Central memory CD8-positive, alpha-beta T cell (primary cell): ENCODE measurements at regions not wholly inside any gene's neighbourhood (a gene's known extent, or its start where the extent isn't known, plus 50 kb on each side); places are given as distances from the start of the nearest gene placed in this dataset.
A peak's percentile ranks its signal among the peaks of the same experiment; 100 is the strongest.
"Not testable (repeated sequence)": the region's sequence is repeated elsewhere in the genome, so short reads cannot be mapped to it uniquely, and the experiment has no call there.

Source experiments
- ATAC-seq: fragments of 150-1000 bp; cut with Tn5 transposase; replicated peaks from 2 replicates; pipeline ENCODE4 v1.10.0; 2022; ENCODE audit warnings: mild to moderate bottlenecking, moderate FRiP score, moderate number of reproducible peaks; ENCODE audit not compliant: poor library complexity, severe bottlenecking; ENCODE audit errors: extremely low read depth
- DNase-seq, 2 donors: peaks; one replicate each; pipeline ENCODE4 v3.0.0; 2021; ENCODE audit warnings: low spot score in 2 of 2
- H3K27ac Mint-ChIP-seq: one replicate; pipeline ENCODE4 v1.8.0; 2022; ENCODE audit warnings: low read depth, mild to moderate bottlenecking, moderate library complexity, mixed read lengths
- H3K27me3 Mint-ChIP-seq: one replicate; pipeline ENCODE4 v1.8.0; 2022; ENCODE audit warnings: mixed read lengths
- H3K36me3 Mint-ChIP-seq: one replicate; pipeline ENCODE4 v1.8.0; 2022; ENCODE audit warnings: mild to moderate bottlenecking, moderate library complexity, mixed read lengths; ENCODE audit not compliant: insufficient read depth
- H3K4me1 Mint-ChIP-seq: one replicate; pipeline ENCODE4 v1.8.0; 2022; ENCODE audit warnings: mixed read lengths
- H3K4me3 Mint-ChIP-seq: one replicate; pipeline ENCODE4 v1.8.0; 2022; ENCODE audit warnings: mild to moderate bottlenecking, moderate library complexity, mixed read lengths
- H3K9me3 Mint-ChIP-seq: one replicate; pipeline ENCODE4 v1.8.0; 2022; ENCODE audit warnings: mixed read lengths

- peaks cover 13% of the 10 kb centered on the region for H3K36me3 Mint-ChIP-seq
- ATAC-seq: no peak
- H3K4me3 Mint-ChIP-seq: no peak overlapping the region
- no peaks in the 10 kb centered on the region for H3K9me3 Mint-ChIP-seq
- peaks cover 53% of the 10 kb centered on the region for H3K4me1 Mint-ChIP-seq
- peak overlapping the region; percentile 74 for H3K27ac Mint-ChIP-seq
- H3K27me3 Mint-ChIP-seq: no peaks in the 10 kb centered on the region
- no peak for DNase-seq
Measured at GRCh38 chr18:46179306-46179705, 75.1 kb downstream of the HAUS1 start.

- H3K27ac Mint-ChIP-seq: no peak overlapping the region
- H3K27me3 Mint-ChIP-seq: no peaks in the 10 kb centered on the region
- H3K9me3 Mint-ChIP-seq: no peaks in the 10 kb centered on the region
- peak overlapping the region; percentile 14 for H3K4me3 Mint-ChIP-seq
- H3K4me1 Mint-ChIP-seq: peaks cover 50% of the 10 kb centered on the region
- no peak for DNase-seq
- no peak for ATAC-seq
- H3K36me3 Mint-ChIP-seq: peaks cover 21% of the 10 kb centered on the region
Measured at GRCh38 chr18:46182633-46183358, 78.6 kb downstream of the HAUS1 start.

GRCh38 chr18:46184296-46184695 lies 80.1 kb downstream of the HAUS1 start:
- not testable (repeated sequence) for H3K27me3 Mint-ChIP-seq, ATAC-seq, H3K9me3 Mint-ChIP-seq, DNase-seq, H3K27ac Mint-ChIP-seq, H3K4me3 Mint-ChIP-seq
- Mint-ChIP-seq H3K4me1 (peaks cover 46% of the 10 kb centered on the region), H3K36me3 (peaks cover 26% of the 10 kb centered on the region)

- DNase-seq (no peak), ATAC-seq (no peak)
- H3K4me1 Mint-ChIP-seq: peaks cover 42% of the 10 kb centered on the region
- no peak overlapping the region for H3K4me3 Mint-ChIP-seq
- H3K9me3 Mint-ChIP-seq: no peaks in the 10 kb centered on the region
- H3K27ac Mint-ChIP-seq: peak overlapping the region; percentile 39
- H3K27me3 Mint-ChIP-seq: no peaks in the 10 kb centered on the region
- peaks cover 23% of the 10 kb centered on the region for H3K36me3 Mint-ChIP-seq
Measured at GRCh38 chr18:46184727-46185126, 80.5 kb downstream of the HAUS1 start.

- Mint-ChIP-seq H3K27ac (no peak overlapping the region), H3K27me3 (no peaks in the 10 kb centered on the region), H3K36me3 (peaks cover 22% of the 10 kb centered on the region), H3K4me3 (no peak overlapping the region), H3K9me3 (no peaks in the 10 kb centered on the region), H3K4me1 (peaks cover 24% of the 10 kb centered on the region)
- ATAC-seq: no peak
- no peak for DNase-seq
Measured at GRCh38 chr18:46190667-46191066, 86.5 kb downstream of the HAUS1 start.

GRCh38 chr18:46196627-46197243 lies 92.5 kb downstream of the HAUS1 start:
- no peak overlapping the region for H3K27ac Mint-ChIP-seq
- H3K36me3 Mint-ChIP-seq: peaks cover 20% of the 10 kb centered on the region
- no peak for DNase-seq
- no peak for ATAC-seq
- peaks cover 50% of the 10 kb centered on the region for H3K4me1 Mint-ChIP-seq
- no peaks in the 10 kb centered on the region for H3K9me3 Mint-ChIP-seq
- no peak overlapping the region for H3K4me3 Mint-ChIP-seq
- no peaks in the 10 kb centered on the region for H3K27me3 Mint-ChIP-seq

- no peak for DNase-seq
- Mint-ChIP-seq H3K27ac (no peak overlapping the region), H3K4me1 (peaks cover 66% of the 10 kb centered on the region), H3K27me3 (no peaks in the 10 kb centered on the region), H3K9me3 (no peaks in the 10 kb centered on the region), H3K36me3 (peaks cover 20% of the 10 kb centered on the region), H3K4me3 (no peak overlapping the region)
- ATAC-seq: no peak
Measured at GRCh38 chr18:46199515-46200147, 95.4 kb downstream of the HAUS1 start.

- not testable (repeated sequence) for H3K27me3 Mint-ChIP-seq, H3K4me3 Mint-ChIP-seq, H3K27ac Mint-ChIP-seq, DNase-seq, H3K9me3 Mint-ChIP-seq, ATAC-seq
- Mint-ChIP-seq H3K36me3 (peaks cover 17% of the 10 kb centered on the region), H3K4me1 (peaks cover 66% of the 10 kb centered on the region)
Measured at GRCh38 chr18:46200178-46201055, 96.2 kb downstream of the HAUS1 start.

GRCh38 chr18:46204143-46204542 lies 100.0 kb downstream of the HAUS1 start:
- ATAC-seq (no peak), DNase-seq (no peak)
- H3K27ac Mint-ChIP-seq: no peak overlapping the region
- no peak overlapping the region for H3K4me3 Mint-ChIP-seq
- H3K36me3 Mint-ChIP-seq: peaks cover 9% of the 10 kb centered on the region
- H3K4me1 Mint-ChIP-seq: peaks cover 73% of the 10 kb centered on the region
- H3K9me3 Mint-ChIP-seq: no peaks in the 10 kb centered on the region
- no peaks in the 10 kb centered on the region for H3K27me3 Mint-ChIP-seq

GRCh38 chr18:46207985-46208384 lies 103.8 kb downstream of the HAUS1 start:
- no peak overlapping the region for H3K27ac Mint-ChIP-seq
- no peak for DNase-seq
- H3K4me3 Mint-ChIP-seq: no peak overlapping the region
- H3K9me3 Mint-ChIP-seq: no peaks in the 10 kb centered on the region
- peaks cover 73% of the 10 kb centered on the region for H3K4me1 Mint-ChIP-seq
- H3K36me3 Mint-ChIP-seq: peaks cover 6% of the 10 kb centered on the region
- H3K27me3 Mint-ChIP-seq: no peaks in the 10 kb centered on the region
- ATAC-seq: no peak

- no peak overlapping the region for H3K27ac Mint-ChIP-seq
- H3K36me3 Mint-ChIP-seq: peaks cover 6% of the 10 kb centered on the region
- H3K4me3 Mint-ChIP-seq: no peak overlapping the region
- no peaks in the 10 kb centered on the region for H3K9me3 Mint-ChIP-seq
- ATAC-seq (no peak), DNase-seq (no peak)
- no peaks in the 10 kb centered on the region for H3K27me3 Mint-ChIP-seq
- peaks cover 61% of the 10 kb centered on the region for H3K4me1 Mint-ChIP-seq
Measured at GRCh38 chr18:46209161-46209560, 105.0 kb downstream of the HAUS1 start.

- peak overlapping the region; percentile 14 for H3K27ac Mint-ChIP-seq
- H3K4me3 Mint-ChIP-seq: no peak overlapping the region
- H3K27me3 Mint-ChIP-seq: no peaks in the 10 kb centered on the region
- peaks cover 59% of the 10 kb centered on the region for H3K4me1 Mint-ChIP-seq
- ATAC-seq (peak; percentile 44), DNase-seq (no peak)
- H3K36me3 Mint-ChIP-seq: peaks cover 16% of the 10 kb centered on the region
- no peaks in the 10 kb centered on the region for H3K9me3 Mint-ChIP-seq
Measured at GRCh38 chr18:46211816-46212215, 107.6 kb downstream of the HAUS1 start.
